OCI-LY1 (cell line): ENCODE measurements at regions not wholly inside any gene's neighbourhood (a gene's known extent, or its start where the extent isn't known, plus 50 kb on each side); places are given as distances from the start of the nearest gene placed in this dataset.

ENCODE experiments used
- CTCF ChIP-seq: fragments of 200-600 bp; sonication (generic), shearing (Covaris generic); IDR thresholded peaks from 2 replicates; pipeline ENCODE4 v1.5.1; 2017; ENCODE audit warnings: mild to moderate bottlenecking, antibody characterized with exemption, low read length, moderate library complexity, mixed read lengths
- EZH2 ChIP-seq: fragments of 200-600 bp; sonication (generic), shearing (Covaris generic); IDR thresholded peaks from 2 replicates; pipeline ENCODE4 v1.8.0; 2017; ENCODE audit warnings: borderline replicate concordance, mixed run types, mild to moderate bottlenecking, antibody characterized with exemption, low read length, moderate library complexity, mixed read lengths

- TF ChIP-seq CTCF (no peak), EZH2 (no peak)
These were observed 89.1 kb upstream of the KLF14 start for GRCh38 chr7:130823060-130823459.
